AG04450 (cell line): ENCODE measurements at regions not wholly inside any gene's neighbourhood (a gene's known extent, or its start where the extent isn't known, plus 50 kb on each side); places are given as distances from the start of the nearest gene placed in this dataset.

Source experiments
- CTCF ChIA-PET: fragments of 300-600, 350-600 bp; formaldehyde crosslinking; extraction: SDS; loops from one replicate; lab custom pipeline; 2022; ENCODE audit warnings: antibody characterized with exemption, inconsistent platforms; lab: Charles Lee
- POLR2A ChIA-PET: fragments of 350-600 bp; formaldehyde crosslinking; extraction: SDS; loops from one replicate; lab custom pipeline; 2021; ENCODE audit warnings: antibody characterized with exemption, inconsistent platforms; lab: Yijun Ruan, JAX
- DNase-seq: peaks from one replicate; pipeline ENCODE4 v3.0.0-alpha.2; 2011; ENCODE audit warnings: low read depth, low spot score
- H3K27ac ChIP-seq: one replicate; pipeline ENCODE4 v1.5.1; 2012; ENCODE audit warnings: low read depth, low read length, control low read depth
- H3K27me3 ChIP-seq: one replicate; pipeline ENCODE4 v1.6.0; 2012; ENCODE audit warnings: low read length; ENCODE audit not compliant: control insufficient read depth, insufficient read depth
- H3K4me3 ChIP-seq: 2 replicates; pipeline ENCODE4 v1.5.1; 2011; ENCODE audit warnings: mild to moderate bottlenecking, low read depth, low read length, control low read depth
- H3K9me3 ChIP-seq: 2 replicates; pipeline ENCODE4 v1.5.1; 2012; ENCODE audit warnings: low read length; ENCODE audit not compliant: control insufficient read depth, insufficient read depth
- TF ChIP-seq, protein P1 (sequence below): IDR thresholded peaks from 2 replicates; pipeline ENCODE4 v1.5.1; 2011; ENCODE audit warnings: low read depth, low read length, control low read depth, inconsistent platforms

DNA sequence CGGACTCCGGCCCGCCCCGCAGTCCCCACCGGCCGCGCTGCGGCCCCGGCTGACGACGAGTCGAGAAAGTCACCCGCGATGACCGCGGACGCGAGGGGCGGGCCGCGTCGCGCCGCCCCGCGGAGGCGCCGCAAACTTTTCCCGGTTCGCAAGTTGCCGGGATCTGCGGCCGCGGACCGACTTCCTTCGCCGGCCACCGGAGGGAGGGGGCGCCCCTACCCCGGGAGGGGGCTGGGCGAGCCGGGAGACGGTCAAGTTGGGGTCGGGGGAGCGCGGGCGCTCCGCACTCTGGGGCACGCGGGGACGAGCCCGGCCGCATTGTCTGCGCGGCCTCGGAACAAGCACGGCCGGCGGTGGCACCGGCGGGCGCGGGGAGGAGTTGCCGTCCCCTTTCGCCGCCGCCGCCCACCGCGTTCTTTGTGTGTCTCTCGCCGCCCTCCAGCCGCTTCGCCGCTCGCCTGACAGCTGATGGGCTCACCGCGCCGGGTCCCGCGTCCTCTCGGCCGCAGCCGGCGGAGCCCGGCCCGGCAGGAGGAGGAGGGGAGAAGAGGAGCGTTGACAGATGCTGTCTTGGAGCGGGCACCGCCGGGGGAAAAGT is 131.6 kb downstream of the OGFRL1 start:
- Histone ChIP-seq H3K9me3 (no peaks in the 10 kb centered on the region; the same call in none of the 2 replicates), H3K27me3 (no peaks in the 10 kb centered on the region), H3K4me3 (peak overlapping the region; percentile 84), H3K27ac (no peak overlapping the region)
- POLR2A ChIA-PET, result interaction anchor here (0.8 to 0.9 kb wide), 2 partner anchors 20 to 49 kb away, joined by 3 read pairs; no protein-coding TSS in a partner anchor
- DNase-seq, result no peak
- CTCF ChIA-PET, result interaction anchor here (1.0 to 2.5 kb wide), 2 partner anchors 76 to 89 kb away, joined by 3 to 12 read pairs; no protein-coding TSS in a partner anchor
- TF ChIP-seq, protein P1, sequence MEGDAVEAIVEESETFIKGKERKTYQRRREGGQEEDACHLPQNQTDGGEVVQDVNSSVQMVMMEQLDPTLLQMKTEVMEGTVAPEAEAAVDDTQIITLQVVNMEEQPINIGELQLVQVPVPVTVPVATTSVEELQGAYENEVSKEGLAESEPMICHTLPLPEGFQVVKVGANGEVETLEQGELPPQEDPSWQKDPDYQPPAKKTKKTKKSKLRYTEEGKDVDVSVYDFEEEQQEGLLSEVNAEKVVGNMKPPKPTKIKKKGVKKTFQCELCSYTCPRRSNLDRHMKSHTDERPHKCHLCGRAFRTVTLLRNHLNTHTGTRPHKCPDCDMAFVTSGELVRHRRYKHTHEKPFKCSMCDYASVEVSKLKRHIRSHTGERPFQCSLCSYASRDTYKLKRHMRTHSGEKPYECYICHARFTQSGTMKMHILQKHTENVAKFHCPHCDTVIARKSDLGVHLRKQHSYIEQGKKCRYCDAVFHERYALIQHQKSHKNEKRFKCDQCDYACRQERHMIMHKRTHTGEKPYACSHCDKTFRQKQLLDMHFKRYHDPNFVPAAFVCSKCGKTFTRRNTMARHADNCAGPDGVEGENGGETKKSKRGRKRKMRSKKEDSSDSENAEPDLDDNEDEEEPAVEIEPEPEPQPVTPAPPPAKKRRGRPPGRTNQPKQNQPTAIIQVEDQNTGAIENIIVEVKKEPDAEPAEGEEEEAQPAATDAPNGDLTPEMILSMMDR, result no peak

DNA sequence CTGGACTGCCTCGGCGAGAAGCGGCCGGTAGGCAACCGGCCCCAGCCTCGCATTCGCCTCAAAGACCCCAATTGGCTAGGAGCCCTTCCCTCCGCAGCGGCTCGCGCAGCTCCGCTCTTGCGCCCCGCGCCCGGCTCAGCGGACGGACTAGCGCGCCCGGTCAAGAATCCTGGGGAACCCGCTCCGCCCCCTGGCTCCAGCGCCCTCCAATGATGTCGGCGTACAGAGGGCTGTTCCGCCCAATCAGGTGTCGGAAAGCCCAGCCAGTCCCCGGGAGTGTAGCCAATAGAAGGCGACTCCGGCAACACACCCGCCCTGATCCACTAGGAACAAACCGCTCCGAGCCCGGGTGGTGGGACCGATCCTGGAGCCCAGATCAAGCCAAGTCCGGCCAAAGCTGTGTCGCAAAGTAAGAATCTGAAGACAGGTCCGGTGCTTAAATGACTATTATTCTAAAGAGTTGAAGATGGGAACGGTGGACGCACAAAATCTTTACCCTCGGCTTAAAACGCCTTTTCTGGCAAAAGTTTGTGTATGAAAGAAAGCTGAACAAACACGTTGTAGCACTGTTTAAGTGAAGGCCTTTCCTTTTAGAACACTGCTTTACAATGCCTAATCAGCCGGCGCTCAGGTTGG is 132.2 kb downstream of the OGFRL1 start:
- ChIA-PET POLR2A (interaction anchor here (0.8 to 0.9 kb wide), 2 partner anchors 21 to 48 kb away, joined by 3 read pairs; no protein-coding TSS in a partner anchor), CTCF (interaction anchor here (0.6 to 0.7 kb wide), 2 partner anchors 31 to 746 kb away, joined by 3 to 5 read pairs; no protein-coding TSS in a partner anchor)
- H3K9me3 ChIP-seq, result no peaks in the 10 kb centered on the region; the same call in none of the 2 replicates
- H3K27ac ChIP-seq, result no peak overlapping the region
- TF ChIP-seq, protein P1, result no peak
- H3K4me3 ChIP-seq, result peak overlapping the region; percentile 84
- DNase-seq, result peak; percentile 84
- H3K27me3 ChIP-seq, result no peaks in the 10 kb centered on the region

DNA sequence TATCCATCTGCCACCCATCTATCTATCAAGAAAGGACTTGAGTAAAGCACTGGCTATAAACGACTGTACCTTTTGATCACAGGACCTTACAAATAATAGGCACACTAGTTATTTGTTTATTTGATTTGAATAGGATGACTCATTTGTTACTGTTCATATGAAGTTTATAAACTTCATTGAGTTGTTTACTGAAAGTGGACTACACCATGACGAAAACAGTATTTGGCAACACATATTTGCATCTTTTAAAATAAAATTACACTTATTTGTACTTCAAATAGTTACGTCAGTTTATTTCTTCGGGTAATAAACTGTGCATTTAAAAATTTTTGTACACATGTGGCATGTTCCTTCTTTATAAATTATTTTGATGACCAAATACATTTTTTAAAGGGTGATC is 133.0 kb downstream of the OGFRL1 start:
- Histone ChIP-seq H3K27me3 (no peaks in the 10 kb centered on the region), H3K9me3 (no peaks in the 10 kb centered on the region; the same call in none of the 2 replicates), H3K4me3 (no peak overlapping the region), H3K27ac (no peak overlapping the region)
- TF ChIP-seq, protein P1, result no peak
- ChIA-PET CTCF (interaction anchor here (0.7 kb wide), 1 partner anchor 30 kb away, joined by 3 read pairs; no protein-coding TSS in a partner anchor), POLR2A (no interaction called here)
- no peak for DNase-seq

DNA sequence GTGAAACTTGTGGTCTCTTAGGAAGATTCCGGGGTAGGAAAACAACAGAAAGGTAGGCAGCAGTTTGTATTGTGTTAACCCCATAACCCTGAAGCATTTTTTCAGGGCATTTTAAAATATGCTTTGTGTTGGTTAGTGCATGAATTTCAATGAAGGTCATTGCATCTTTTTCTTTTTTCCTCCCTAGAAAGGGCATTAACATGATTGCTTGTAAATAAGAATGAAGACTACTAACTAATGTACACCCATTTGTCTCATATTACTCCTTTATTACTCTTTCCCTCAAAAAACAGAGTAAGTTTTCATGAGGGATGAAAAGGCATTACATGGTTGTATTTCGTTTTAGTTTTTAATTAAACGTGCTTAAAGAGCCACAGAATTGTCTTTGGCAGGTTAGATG is 141.4 kb downstream of the OGFRL1 start:
- POLR2A ChIA-PET, result no interaction called here
- TF ChIP-seq, protein P1, result no peak

DNA sequence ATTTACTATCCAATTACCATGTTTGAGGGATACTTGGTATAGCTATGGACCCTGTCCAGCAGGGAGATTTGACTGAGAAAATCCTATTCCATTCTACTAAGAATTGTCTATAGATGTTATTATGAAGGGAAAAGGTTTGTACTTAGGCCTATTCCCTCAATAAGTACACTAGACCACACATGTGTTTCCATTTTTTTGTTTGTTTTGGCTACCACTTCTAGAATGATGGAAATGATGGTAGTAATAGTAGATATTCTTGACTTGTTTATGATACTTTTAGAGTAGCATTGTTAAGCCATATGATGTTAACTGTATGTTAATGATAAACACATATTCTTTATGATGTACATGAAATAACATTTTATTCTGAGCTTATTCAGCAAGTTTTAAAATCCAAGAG is 144.8 kb downstream of the OGFRL1 start:
- no peak overlapping the region for H3K27ac ChIP-seq
- ChIA-PET CTCF (no interaction called here), POLR2A (no interaction called here)
- TF ChIP-seq, protein P1, result no peak
- no peaks in the 10 kb centered on the region for H3K27me3 ChIP-seq
- DNase-seq, result no peak
- H3K4me3 ChIP-seq, result no peak overlapping the region
- H3K9me3 ChIP-seq, result no peaks in the 10 kb centered on the region

More for the DNA sequence above, 141.4 kb downstream of the OGFRL1 start:
- Histone ChIP-seq H3K4me3 (no peak overlapping the region), H3K27ac (no peak overlapping the region), H3K9me3 (no peaks in the 10 kb centered on the region), H3K27me3 (no peaks in the 10 kb centered on the region)
- CTCF ChIA-PET, result interaction anchor here (0.8 kb wide), 1 partner anchor 53 kb away, joined by 3 read pairs; no protein-coding TSS in a partner anchor
- no peak for DNase-seq
